ENCODE measurements at regions not wholly inside any gene's neighbourhood (a gene's known extent, or its start where the extent isn't known, plus 50 kb on each side); places are given as distances from the start of the nearest gene placed in this dataset.

- DNase-seq, result no peak
These were observed 261.8 kb downstream of the ATP23 start for GRCh38 chr12:58202933-58203718.

GRCh38 chr12:58204071-58204470 is 262.7 kb downstream of the ATP23 start:
- no peak for DNase-seq

- no peak for DNase-seq
These were observed 265.5 kb downstream of the ATP23 start for GRCh38 chr12:58206876-58207275.

GRCh38 chr12:58211211-58211610 is 269.8 kb downstream of the ATP23 start:
- DNase-seq, result no peak

GRCh38 chr12:58217130-58217529 is 275.8 kb downstream of the ATP23 start:
- no peak for DNase-seq

GRCh38 chr12:58224536-58225105 is 283.3 kb downstream of the ATP23 start:
- DNase-seq, result no peak

- DNase-seq, result no peak
These were observed 284.0 kb downstream of the ATP23 start for GRCh38 chr12:58225203-58225877.

- no peak for DNase-seq
These were observed 292.5 kb downstream of the ATP23 start for GRCh38 chr12:58233886-58234285.

- no peak for DNase-seq
These were observed 297.0 kb downstream of the ATP23 start for GRCh38 chr12:58238411-58238810.

GRCh38 chr12:58241099-58241498 is 299.7 kb downstream of the ATP23 start:
- no peak for DNase-seq

- DNase-seq, result no peak
These were observed 301.6 kb downstream of the ATP23 start for GRCh38 chr12:58242796-58243630.

- DNase-seq, result peak; percentile 54
These were observed 306.3 kb downstream of the ATP23 start for GRCh38 chr12:58247633-58248032.

- no peak for DNase-seq
These were observed 307.2 kb downstream of the ATP23 start for GRCh38 chr12:58248599-58248998.

- DNase-seq, result no peak
These were observed 308.2 kb downstream of the ATP23 start for GRCh38 chr12:58249610-58250009.

- DNase-seq, result no peak
These were observed 308.7 kb downstream of the ATP23 start for GRCh38 chr12:58250077-58250476.

GRCh38 chr12:58252914-58253313 is 311.5 kb downstream of the ATP23 start:
- DNase-seq, result no peak

GRCh38 chr12:58253663-58254062 is 312.3 kb downstream of the ATP23 start:
- DNase-seq, result no peak

GRCh38 chr12:58254463-58255100 is 313.2 kb downstream of the ATP23 start:
- peak; percentile 69 for DNase-seq

GRCh38 chr12:58262796-58263195 is 321.4 kb downstream of the ATP23 start:
- DNase-seq, result no peak

- no peak for DNase-seq
These were observed 322.4 kb downstream of the ATP23 start for GRCh38 chr12:58263816-58264215.

GRCh38 chr12:58268069-58268468 is 326.7 kb downstream of the ATP23 start:
- DNase-seq, result no peak

- no peak for DNase-seq
These were observed 328.1 kb downstream of the ATP23 start for GRCh38 chr12:58269476-58269875.

All from DMS53 (cell line).